ENCODE measurements at regions not wholly inside any gene's neighbourhood (a gene's known extent, or its start where the extent isn't known, plus 50 kb on each side); places are given as distances from the start of the nearest gene placed in this dataset.

DNA sequence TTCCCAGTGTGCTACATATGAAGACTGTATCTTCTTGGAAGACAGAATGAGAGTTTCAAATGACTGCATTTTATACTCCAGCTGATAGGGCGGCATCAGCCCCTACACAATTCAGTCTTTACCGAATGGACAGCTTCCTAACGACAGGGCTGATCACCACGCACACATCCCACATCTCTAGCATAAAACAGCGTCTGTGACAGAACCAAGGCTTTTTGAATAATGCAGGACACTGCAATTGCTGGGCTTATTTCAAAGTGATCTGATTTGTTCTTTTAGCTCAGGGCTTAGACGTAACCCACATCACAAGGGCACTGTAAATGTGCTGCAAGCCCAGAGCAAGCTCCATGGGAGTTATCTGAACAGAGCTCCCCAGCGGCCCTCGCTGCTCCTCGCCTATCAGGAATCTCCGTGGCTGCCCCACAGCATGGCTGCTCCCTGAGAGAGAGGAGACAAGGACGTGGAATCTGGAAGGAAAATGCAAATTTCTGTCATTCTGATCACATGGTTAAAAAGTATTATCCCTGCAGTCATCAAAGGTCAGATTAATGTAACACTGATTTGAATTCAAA is 158.5 kb upstream of the ALKAL2 start:
- Histone ChIP-seq H3K56ac (replicated peaks; ENCODE audit: insufficient read length, low read depth, low read length) (no peak overlapping the region), H3K4ac (replicated peaks; ENCODE audit: insufficient read length, low read depth, low read length) (no peak overlapping the region), H3K9ac (replicated peaks in 1 of 4; ENCODE audit: extremely low read depth in 1 of 4, low read depth in 3 of 4, low read length in 3 of 4) (no peak overlapping the region), H2BK20ac (ENCODE audit: low read length) (no peak overlapping the region), H3K18ac (ENCODE audit: extremely low read depth, low read length) (no peak overlapping the region), H3K36me3 (ENCODE audit: control insufficient read depth in 2 of 4, insufficient read depth in 4 of 4, low read length in 3 of 4) (no peaks in the 10 kb centered on the region), H2BK12ac (ENCODE audit: low read depth, low read length) (no peak overlapping the region), H2BK120ac (replicated peaks; ENCODE audit: low read depth, low read length) (no peak overlapping the region), H3K4me2 (ENCODE audit: insufficient read depth in 1 of 2, low read depth in 2 of 2, low read length in 2 of 2) (no peak overlapping the region), H3K79me1 (ENCODE audit: low read depth, low read length) (no peaks in the 10 kb centered on the region), H3K14ac (ENCODE audit: insufficient read length) (no peak overlapping the region), H4K5ac (ENCODE audit: insufficient read length, low read depth, low read length) (no peak overlapping the region), H3K27ac (ENCODE audit: low read depth, low read length) (no peak overlapping the region), H4K91ac (replicated peaks; ENCODE audit: insufficient read length, low read length) (no peak overlapping the region), H2AK5ac (ENCODE audit: low read depth, low read length) (no peak overlapping the region), H3K4me1 (replicated peaks in 1 of 4; ENCODE audit: control insufficient read depth in 3 of 4, insufficient read depth in 4 of 4, low read length in 3 of 4) (peaks cover 0 to 3% (median 1%) of the 10 kb centered on the region in 4 experiments; a peak in 3 of 7 replicates), H3K23me2 (ENCODE audit: low read depth, low read length) (no peaks in the 10 kb centered on the region), H4K8ac (ENCODE audit: extremely low read depth, insufficient read depth, low read length) (no peak overlapping the region), H3K23ac (ENCODE audit: insufficient read length) (no peak overlapping the region), H3K79me2 (ENCODE audit: control insufficient read depth in 1 of 2, insufficient read depth in 2 of 2, low read length in 2 of 2) (no peaks in the 10 kb centered on the region), H3K4me3 (ENCODE audit: extremely low read depth in 1 of 4, insufficient read depth in 2 of 4, low read depth in 3 of 4, low read length in 4 of 4) (no peak overlapping the region), H4K20me1 (replicated peaks in 1 of 2; ENCODE audit: control insufficient read depth in 1 of 2, insufficient read depth in 2 of 2, low read length in 2 of 2) (no peaks in the 10 kb centered on the region), H3K27me3 (replicated peaks in 1 of 4; ENCODE audit: control insufficient read depth in 3 of 4, extremely low read depth in 1 of 4, insufficient read depth in 3 of 4, low read length in 3 of 4) (no peaks in the 10 kb centered on the region), H2BK15ac (ENCODE audit: low read length) (no peak overlapping the region), H3K9me3 (ENCODE audit: insufficient read depth in 2 of 2, low read depth in 1 of 2, low read length in 1 of 2) (no peaks in the 10 kb centered on the region), H2AFZ (ENCODE audit: low read length) (no peak overlapping the region), H2BK5ac (ENCODE audit: low read depth, low read length) (no peak overlapping the region)
- ChIA-PET CTCF (ENCODE audit: partially characterized antibody) (no interaction called here), POLR2A (ENCODE audit: partially characterized antibody) (no interaction called here)
- DNase-seq (ENCODE audit: low read depth in 1 of 2, low spot score in 2 of 2) (no peak), FAIRE-seq (no peak)
- no peak for TF ChIP-seq CBX5 (IDR thresholded peaks at IDR 0.05; ENCODE audit: low read depth, low read length)
- TF ChIP-seq SIRT6 (IDR thresholded peaks at IDR 0.05; ENCODE audit: low read length): no peak
- no peak for TF ChIP-seq SRF (IDR thresholded peaks at IDR 0.05; ENCODE audit: low read depth, low read length)
- TF ChIP-seq CHD1 (IDR thresholded peaks at IDR 0.05; ENCODE audit: low read depth, low read length): no peak
- no peak for TF ChIP-seq SAP30 (IDR thresholded peaks at IDR 0.05; ENCODE audit: insufficient read depth, insufficient replicate concordance, low read length)
- no peak for TF ChIP-seq TCF12 (IDR thresholded peaks at IDR 0.05; ENCODE audit: low read depth, low read length)
- TF ChIP-seq CHD2 (IDR thresholded peaks at IDR 0.05; ENCODE audit: low read length): no peak
- no peak for TF ChIP-seq KDM1A (IDR thresholded peaks at IDR 0.05; ENCODE audit: borderline replicate concordance, low read length)
- TF ChIP-seq PHF8 (conservative IDR thresholded peaks at IDR 0.05; ENCODE audit: low read depth, low read length): no peak
- WGBS, 2 experiments (ENCODE audit: extremely low coverage in 1 of 2, insufficient coverage in 1 of 2, insufficient read length in 1 of 2, insufficient replicate concordance in 2 of 2, low coverage in 1 of 2, low lambda C conversion rate in 2 of 2, missing lambda C conversion rate in 1 of 2): 83% methylated on average over 11 of the region's 11 CpGs; no CpG with 5 or more reads in 1 of the 2 experiments
